ENCODE measurements at regions not wholly inside any gene's neighbourhood (a gene's known extent, or its start where the extent isn't known, plus 50 kb on each side); places are given as distances from the start of the nearest gene placed in this dataset.

DNA sequence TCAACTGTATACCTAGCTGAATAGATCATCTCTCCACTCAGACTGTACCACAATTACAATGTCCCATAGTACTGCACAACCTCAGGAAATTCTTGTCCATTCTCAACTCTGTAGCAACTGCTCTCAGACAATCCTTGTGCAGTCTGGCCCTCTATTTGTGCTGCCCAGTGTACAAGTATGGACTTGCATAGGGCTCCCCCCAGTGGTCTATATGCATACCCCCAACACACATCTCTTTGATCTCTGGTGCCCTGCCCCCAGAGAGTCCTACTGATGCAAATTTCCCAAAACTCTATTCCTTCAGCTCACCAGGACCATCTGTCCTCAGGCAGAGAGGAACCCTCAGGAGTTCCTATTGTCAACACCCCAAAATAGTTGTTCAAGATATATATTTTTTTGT is 205.3 kb downstream of the SLCO4C1 start:
- H3K79me2 ChIP-seq (ENCODE audit: insufficient read depth, low read length): no peaks in the 10 kb centered on the region
- H3K27me3 ChIP-seq (ENCODE audit: low read length): no peaks in the 10 kb centered on the region
- H3K27ac ChIP-seq (ENCODE audit: low read depth, low read length): no peak overlapping the region
- H4K20me1 ChIP-seq (ENCODE audit: low read depth, low read length): no peaks in the 10 kb centered on the region
- no peaks in the 10 kb centered on the region for H3K9me2 ChIP-seq (replicated peaks; ENCODE audit: insufficient read depth, low read length)
- no peak overlapping the region for H3K4me3 ChIP-seq (ENCODE audit: insufficient read depth, low read length, poor library complexity, severe bottlenecking)
- no peak overlapping the region for H3K4me2 ChIP-seq (ENCODE audit: low read depth, low read length, poor library complexity, severe bottlenecking)
- H3K9ac ChIP-seq (ENCODE audit: low read length): no peak overlapping the region
- TF ChIP-seq, protein P1, sequence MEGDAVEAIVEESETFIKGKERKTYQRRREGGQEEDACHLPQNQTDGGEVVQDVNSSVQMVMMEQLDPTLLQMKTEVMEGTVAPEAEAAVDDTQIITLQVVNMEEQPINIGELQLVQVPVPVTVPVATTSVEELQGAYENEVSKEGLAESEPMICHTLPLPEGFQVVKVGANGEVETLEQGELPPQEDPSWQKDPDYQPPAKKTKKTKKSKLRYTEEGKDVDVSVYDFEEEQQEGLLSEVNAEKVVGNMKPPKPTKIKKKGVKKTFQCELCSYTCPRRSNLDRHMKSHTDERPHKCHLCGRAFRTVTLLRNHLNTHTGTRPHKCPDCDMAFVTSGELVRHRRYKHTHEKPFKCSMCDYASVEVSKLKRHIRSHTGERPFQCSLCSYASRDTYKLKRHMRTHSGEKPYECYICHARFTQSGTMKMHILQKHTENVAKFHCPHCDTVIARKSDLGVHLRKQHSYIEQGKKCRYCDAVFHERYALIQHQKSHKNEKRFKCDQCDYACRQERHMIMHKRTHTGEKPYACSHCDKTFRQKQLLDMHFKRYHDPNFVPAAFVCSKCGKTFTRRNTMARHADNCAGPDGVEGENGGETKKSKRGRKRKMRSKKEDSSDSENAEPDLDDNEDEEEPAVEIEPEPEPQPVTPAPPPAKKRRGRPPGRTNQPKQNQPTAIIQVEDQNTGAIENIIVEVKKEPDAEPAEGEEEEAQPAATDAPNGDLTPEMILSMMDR (IDR thresholded peaks at IDR 0.05; ENCODE audit: insufficient read depth, low read length, poor library complexity, severe bottlenecking): peak; percentile 7
- TF ChIP-seq EZH2phosphoT487 (conservative IDR thresholded peaks at IDR 0.05; ENCODE audit: low read length): no peak
- H3K9me3 ChIP-seq (ENCODE audit: insufficient read depth, low read length): no peaks in the 10 kb centered on the region
- no peaks in the 10 kb centered on the region for H3K36me3 ChIP-seq (ENCODE audit: low read length)
- no peak overlapping the region for H2AFZ ChIP-seq (ENCODE audit: low read depth, low read length, severe bottlenecking)
- H3F3A ChIP-seq (ENCODE audit: insufficient read depth): no peaks in the 10 kb centered on the region

DNA sequence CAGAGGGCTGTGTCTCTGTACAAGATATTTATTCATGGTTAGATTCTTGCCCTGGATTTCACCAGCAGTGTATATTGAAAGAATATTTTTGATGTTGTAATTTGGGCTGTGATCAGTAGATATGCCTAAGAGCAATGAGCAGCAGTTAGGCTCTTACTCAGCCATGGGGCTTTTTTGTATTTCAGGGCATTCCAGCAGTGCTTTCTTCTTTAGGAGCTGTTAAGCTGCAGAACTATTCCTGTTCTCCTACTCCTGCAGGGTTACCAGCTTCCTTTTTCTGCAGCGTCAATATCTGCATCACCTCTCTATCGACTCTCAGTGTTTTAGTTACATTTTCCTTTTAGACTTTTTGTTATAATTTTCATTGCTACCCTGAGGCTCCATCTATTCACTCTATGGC is 206.2 kb downstream of the SLCO4C1 start:
- no peaks in the 10 kb centered on the region for H3K9me3 ChIP-seq (ENCODE audit: insufficient read depth, low read length)
- no peaks in the 10 kb centered on the region for H3K79me2 ChIP-seq (ENCODE audit: insufficient read depth, low read length)
- H3K9ac ChIP-seq (ENCODE audit: low read length): no peak overlapping the region
- H3K36me3 ChIP-seq (ENCODE audit: low read length): no peaks in the 10 kb centered on the region
- H3K9me2 ChIP-seq (replicated peaks; ENCODE audit: insufficient read depth, low read length): no peaks in the 10 kb centered on the region
- no peaks in the 10 kb centered on the region for H3K27me3 ChIP-seq (ENCODE audit: low read length)
- no peak overlapping the region for H3K27ac ChIP-seq (ENCODE audit: low read depth, low read length)
- TF ChIP-seq EZH2phosphoT487 (conservative IDR thresholded peaks at IDR 0.05; ENCODE audit: low read length): no peak
- TF ChIP-seq, protein P1 (IDR thresholded peaks at IDR 0.05; ENCODE audit: insufficient read depth, low read length, poor library complexity, severe bottlenecking): no peak
- no peak overlapping the region for H3K4me2 ChIP-seq (ENCODE audit: low read depth, low read length, poor library complexity, severe bottlenecking)
- H3F3A ChIP-seq (ENCODE audit: insufficient read depth): no peaks in the 10 kb centered on the region
- H2AFZ ChIP-seq (ENCODE audit: low read depth, low read length, severe bottlenecking): no peak overlapping the region
- no peaks in the 10 kb centered on the region for H4K20me1 ChIP-seq (ENCODE audit: low read depth, low read length)
- H3K4me3 ChIP-seq (ENCODE audit: insufficient read depth, low read length, poor library complexity, severe bottlenecking): no peak overlapping the region

GRCh38 chr5:102087906-102088305 is 208.2 kb downstream of the SLCO4C1 start:
- H3K4me3 ChIP-seq (ENCODE audit: insufficient read depth, low read length, poor library complexity, severe bottlenecking): no peak overlapping the region
- H3K27me3 ChIP-seq (ENCODE audit: low read length): no peaks in the 10 kb centered on the region
- H2AFZ ChIP-seq (ENCODE audit: low read depth, low read length, severe bottlenecking): no peak overlapping the region
- H3K36me3 ChIP-seq (ENCODE audit: low read length): no peaks in the 10 kb centered on the region
- no peak overlapping the region for H3K9ac ChIP-seq (ENCODE audit: low read length)
- TF ChIP-seq, protein P1 (IDR thresholded peaks at IDR 0.05; ENCODE audit: insufficient read depth, low read length, poor library complexity, severe bottlenecking): no peak
- TF ChIP-seq EZH2phosphoT487 (conservative IDR thresholded peaks at IDR 0.05; ENCODE audit: low read length): no peak
- no peaks in the 10 kb centered on the region for H3K9me3 ChIP-seq (ENCODE audit: insufficient read depth, low read length)
- no peaks in the 10 kb centered on the region for H3K9me2 ChIP-seq (replicated peaks; ENCODE audit: insufficient read depth, low read length)
- H3F3A ChIP-seq (ENCODE audit: insufficient read depth): no peaks in the 10 kb centered on the region
- no peak overlapping the region for H3K27ac ChIP-seq (ENCODE audit: low read depth, low read length)
- H3K4me2 ChIP-seq (ENCODE audit: low read depth, low read length, poor library complexity, severe bottlenecking): no peak overlapping the region
- no peaks in the 10 kb centered on the region for H4K20me1 ChIP-seq (ENCODE audit: low read depth, low read length)
- no peaks in the 10 kb centered on the region for H3K79me2 ChIP-seq (ENCODE audit: insufficient read depth, low read length)

Data from SU-DHL-6 (cell line).